Ishikawa (cell line): ENCODE measurements at regions not wholly inside any gene's neighbourhood (a gene's known extent, or its start where the extent isn't known, plus 50 kb on each side); places are given as distances from the start of the nearest gene placed in this dataset.

ENCODE experiments used
- CEBPB ChIP-seq: IDR thresholded peaks from 2 replicates; pipeline ENCODE4 v1.6.1; 2012
- EGR1 ChIP-seq: IDR thresholded peaks from 2 replicates; pipeline ENCODE4 v1.6.1; 2012
- EP300 ChIP-seq: IDR thresholded peaks from 2 replicates; pipeline ENCODE4 v1.6.1; 2012; ENCODE audit warnings: borderline replicate concordance
- TCF12 ChIP-seq: IDR thresholded peaks from 2 replicates; pipeline ENCODE4 v1.6.1; 2012; ENCODE audit warnings: low read depth
- TEAD4 ChIP-seq: IDR thresholded peaks from 2 replicates; pipeline ENCODE4 v1.6.1; 2012
- USF1 ChIP-seq: IDR thresholded peaks from 2 replicates; pipeline ENCODE4 v1.6.1; 2012
- TF ChIP-seq, protein P1 (sequence below): IDR thresholded peaks from 2 replicates; pipeline ENCODE4 v1.6.1; 2012

DNA sequence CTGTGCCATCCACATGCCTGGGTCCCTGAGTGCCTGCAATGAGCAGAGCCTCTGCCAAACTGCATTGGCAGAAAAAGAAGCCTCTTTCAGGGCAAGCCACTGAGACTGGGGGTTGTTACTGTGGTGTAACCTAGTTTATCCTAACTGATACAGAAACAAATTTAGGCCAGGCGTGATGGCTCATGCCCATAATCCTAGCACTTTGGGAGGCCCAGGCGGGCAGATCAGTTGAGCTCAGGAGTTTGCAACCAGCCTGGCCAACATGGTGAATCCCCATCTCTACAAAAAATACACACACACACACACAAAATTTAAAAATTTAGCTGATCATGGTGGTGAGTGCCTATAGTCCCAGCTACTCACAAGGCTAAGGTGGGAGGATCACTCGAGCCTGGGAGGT is 221.6 kb downstream of the TBC1D2B start:
- TF ChIP-seq USF1 (no peak), TCF12 (no peak), EP300 (no peak), TEAD4 (no peak), CEBPB (no peak), EGR1 (no peak)
- TF ChIP-seq, protein P1, sequence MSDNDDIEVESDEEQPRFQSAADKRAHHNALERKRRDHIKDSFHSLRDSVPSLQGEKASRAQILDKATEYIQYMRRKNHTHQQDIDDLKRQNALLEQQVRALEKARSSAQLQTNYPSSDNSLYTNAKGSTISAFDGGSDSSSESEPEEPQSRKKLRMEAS = no peak
